ENCODE measurements at regions not wholly inside any gene's neighbourhood (a gene's known extent, or its start where the extent isn't known, plus 50 kb on each side); places are given as distances from the start of the nearest gene placed in this dataset.
A peak's percentile ranks its signal among the peaks of the same experiment; 100 is the strongest.

GRCh38 chr13:80048030-80048429 lies 292.9 kb downstream of the SPRY2 start:
- Histone ChIP-seq H3K27me3 (ENCODE audit: control insufficient read depth, insufficient read depth, low read length) (no peaks in the 10 kb centered on the region), H3K4me3 (ENCODE audit: low read depth, low read length) (no peak overlapping the region), H3K36me3 (ENCODE audit: control insufficient read depth, insufficient read depth, low read length) (no peaks in the 10 kb centered on the region)
- FAIRE-seq, result no peak
- no peak for DNase-seq (ENCODE audit: low read depth)
- no peak for TF ChIP-seq CTCF (IDR thresholded peaks at IDR 0.05; ENCODE audit: insufficient read depth, low read length, severe bottlenecking)

GRCh38 chr13:80047406-80047805 lies 293.5 kb downstream of the SPRY2 start:
- no peaks in the 10 kb centered on the region for H3K36me3 ChIP-seq (ENCODE audit: control insufficient read depth, insufficient read depth, low read length)
- no peak overlapping the region for H3K4me3 ChIP-seq (ENCODE audit: low read depth, low read length)
- FAIRE-seq (no peak), DNase-seq (ENCODE audit: low read depth) (peak; percentile 31)
- no peak for TF ChIP-seq CTCF (IDR thresholded peaks at IDR 0.05; ENCODE audit: insufficient read depth, low read length, severe bottlenecking)
- H3K27me3 ChIP-seq (ENCODE audit: control insufficient read depth, insufficient read depth, low read length), result no peaks in the 10 kb centered on the region

GRCh38 chr13:80040981-80041317 lies 300.0 kb downstream of the SPRY2 start:
- Histone ChIP-seq H3K36me3 (ENCODE audit: control insufficient read depth, insufficient read depth, low read length) (no peaks in the 10 kb centered on the region), H3K4me3 (ENCODE audit: low read depth, low read length) (no peak overlapping the region), H3K27me3 (ENCODE audit: control insufficient read depth, insufficient read depth, low read length) (no peaks in the 10 kb centered on the region)
- TF ChIP-seq CTCF (IDR thresholded peaks at IDR 0.05; ENCODE audit: insufficient read depth, low read length, severe bottlenecking), result no peak
- DNase-seq (ENCODE audit: low read depth) (no peak), FAIRE-seq (no peak)

- TF ChIP-seq CTCF (IDR thresholded peaks at IDR 0.05; ENCODE audit: insufficient read depth, low read length, severe bottlenecking), result no peak
- Histone ChIP-seq H3K27me3 (ENCODE audit: control insufficient read depth, insufficient read depth, low read length) (no peaks in the 10 kb centered on the region), H3K36me3 (ENCODE audit: control insufficient read depth, insufficient read depth, low read length) (no peaks in the 10 kb centered on the region), H3K4me3 (ENCODE audit: low read depth, low read length) (no peak overlapping the region)
- FAIRE-seq, result peak; percentile 99
- DNase-seq (ENCODE audit: low read depth), result peak; percentile 100
These were observed 300.5 kb downstream of the SPRY2 start for GRCh38 chr13:80040196-80040980.

- TF ChIP-seq CTCF (IDR thresholded peaks at IDR 0.05; ENCODE audit: insufficient read depth, low read length, severe bottlenecking), result no peak
These were observed 301.9 kb downstream of the SPRY2 start for GRCh38 chr13:80039000-80039399.

GRCh38 chr13:80038371-80038770 lies 302.6 kb downstream of the SPRY2 start:
- FAIRE-seq (no peak), DNase-seq (ENCODE audit: low read depth) (no peak)
- Histone ChIP-seq H3K27me3 (ENCODE audit: control insufficient read depth, insufficient read depth, low read length) (no peaks in the 10 kb centered on the region), H3K4me3 (ENCODE audit: low read depth, low read length) (no peak overlapping the region), H3K36me3 (ENCODE audit: control insufficient read depth, insufficient read depth, low read length) (no peaks in the 10 kb centered on the region)
- no peak for TF ChIP-seq CTCF (IDR thresholded peaks at IDR 0.05; ENCODE audit: insufficient read depth, low read length, severe bottlenecking)

More at GRCh38 chr13:80039000-80039399, 301.9 kb downstream of the SPRY2 start:
- Histone ChIP-seq H3K27me3 (ENCODE audit: control insufficient read depth, insufficient read depth, low read length) (no peaks in the 10 kb centered on the region), H3K36me3 (ENCODE audit: control insufficient read depth, insufficient read depth, low read length) (no peaks in the 10 kb centered on the region), H3K4me3 (ENCODE audit: low read depth, low read length) (no peak overlapping the region)
- FAIRE-seq (no peak), DNase-seq (ENCODE audit: low read depth) (no peak)

Measured in bronchial epithelial cell (primary cell).